Muscle of arm (tissue), 1 donor: ENCODE measurements at regions not wholly inside any gene's neighbourhood (a gene's known extent, or its start where the extent isn't known, plus 50 kb on each side); places are given as distances from the start of the nearest gene placed in this dataset.
"Not testable (repeated sequence)": the region's sequence is repeated elsewhere in the genome, so short reads cannot be mapped to it uniquely, and the experiment has no call there.

Experiments
- DNase-seq: peaks from one replicate; pipeline ENCODE4 v3.0.0-alpha.2; 2013

DNA sequence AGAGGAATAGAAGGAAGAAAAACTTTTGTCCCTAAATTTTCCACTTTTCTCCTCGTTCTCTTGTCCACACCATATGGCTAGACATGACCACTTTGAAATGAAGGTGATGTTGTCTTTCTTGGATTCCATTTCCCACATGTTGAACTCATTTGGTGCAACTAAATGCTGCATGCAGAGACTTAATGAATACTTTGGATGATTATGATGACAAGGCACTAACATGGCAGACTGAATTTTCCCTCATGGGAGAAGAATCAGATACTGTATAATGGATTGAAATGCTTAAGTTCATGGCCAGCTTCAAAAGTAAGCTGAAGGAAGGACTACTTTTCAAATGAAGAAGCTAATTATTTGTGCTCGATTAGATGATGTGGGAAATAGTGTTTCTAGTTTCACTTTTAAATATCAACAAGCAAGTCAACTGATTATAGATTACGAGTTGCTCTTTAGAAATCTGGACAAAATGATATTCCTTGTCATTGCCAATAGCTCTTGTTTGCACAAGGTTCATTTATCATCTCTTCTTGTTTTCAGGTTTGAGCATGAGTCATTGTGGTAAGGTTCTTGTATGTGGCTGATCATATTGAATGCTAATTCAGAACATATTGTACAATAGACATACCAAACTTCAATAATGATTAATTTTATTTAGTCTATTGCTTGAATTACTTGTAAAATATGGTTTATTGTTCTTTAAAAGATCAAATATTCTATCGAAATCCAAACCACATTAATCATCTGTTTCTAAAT, 501.3 kb upstream of the FTMT start:
- DNase-seq = no peak

DNA sequence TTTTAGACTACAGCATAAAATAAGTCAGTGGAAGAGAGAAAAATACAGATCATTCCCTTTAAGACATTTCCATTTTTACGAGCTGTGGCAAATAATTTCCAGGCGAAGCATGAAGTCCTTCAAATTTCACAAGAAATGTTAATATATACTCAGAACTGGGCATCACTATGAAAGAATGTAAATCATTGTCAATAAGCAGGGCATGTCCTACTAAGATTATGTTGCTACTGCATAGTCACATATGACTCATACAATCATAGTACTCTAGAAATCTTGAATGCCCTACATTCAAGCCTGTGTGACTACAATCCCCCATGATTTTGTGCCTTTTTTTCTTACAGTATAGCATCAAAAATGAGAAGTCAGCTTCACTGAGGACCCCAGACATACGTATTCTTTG, 485.2 kb upstream of the FTMT start:
- no peak for DNase-seq

DNA sequence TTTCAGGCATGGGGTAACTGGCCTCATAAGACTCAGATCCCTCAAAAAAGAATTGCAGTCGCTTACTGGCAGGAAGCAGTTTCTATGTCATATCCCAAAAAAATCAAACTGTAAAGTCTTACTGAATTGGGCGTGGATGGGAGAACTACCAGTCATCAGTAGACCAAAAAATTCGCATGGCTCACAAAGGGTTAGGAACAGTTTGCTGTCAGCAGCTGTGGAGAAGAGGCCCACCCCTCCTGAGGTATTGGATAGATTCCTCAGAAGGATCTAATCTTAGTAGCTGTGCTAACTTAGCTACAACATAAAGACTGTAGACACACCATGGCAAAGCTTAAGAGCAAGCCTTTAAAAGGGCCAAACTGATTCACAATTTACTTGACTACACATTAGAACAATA, 478.3 kb upstream of the FTMT start:
- no peak for DNase-seq

DNA sequence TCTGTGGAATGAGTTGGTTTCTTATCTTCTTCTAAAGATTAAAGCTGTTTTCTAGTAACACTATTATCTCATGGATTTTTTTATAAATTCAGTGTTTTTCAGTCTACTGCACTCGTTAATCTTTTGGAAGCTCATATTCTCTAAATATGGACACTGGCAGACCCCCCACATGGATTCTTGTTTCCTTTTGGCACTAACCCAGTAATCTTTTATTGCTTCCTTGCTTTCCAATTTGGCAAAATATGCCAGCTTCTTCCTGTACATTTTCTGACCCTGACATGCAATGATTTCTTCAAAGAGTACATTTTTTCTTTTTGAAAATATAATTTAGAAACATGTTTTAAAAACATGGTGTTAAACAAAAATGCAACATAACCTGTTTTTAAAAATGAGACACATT, 474.2 kb upstream of the FTMT start:
- no peak for DNase-seq

DNA sequence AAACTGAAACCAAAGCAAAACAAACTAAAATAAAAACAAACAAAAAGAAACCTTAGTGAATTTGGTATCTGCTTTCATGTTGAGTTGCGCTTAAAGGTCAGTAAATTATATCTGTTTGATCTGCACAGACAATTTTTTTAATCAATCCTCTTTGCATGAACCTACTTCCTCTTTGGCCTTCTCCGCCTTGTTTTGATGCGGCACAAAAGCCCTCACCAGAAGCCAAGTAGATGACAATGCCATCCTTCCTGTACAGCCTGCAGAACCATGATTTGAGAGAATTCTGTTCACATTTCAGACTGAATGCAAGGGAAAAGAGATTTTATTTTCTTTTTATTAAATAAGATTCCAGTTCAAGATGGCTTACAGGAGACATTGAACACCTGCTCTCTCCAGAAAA, 473.6 kb upstream of the FTMT start:
- DNase-seq = no peak

DNA sequence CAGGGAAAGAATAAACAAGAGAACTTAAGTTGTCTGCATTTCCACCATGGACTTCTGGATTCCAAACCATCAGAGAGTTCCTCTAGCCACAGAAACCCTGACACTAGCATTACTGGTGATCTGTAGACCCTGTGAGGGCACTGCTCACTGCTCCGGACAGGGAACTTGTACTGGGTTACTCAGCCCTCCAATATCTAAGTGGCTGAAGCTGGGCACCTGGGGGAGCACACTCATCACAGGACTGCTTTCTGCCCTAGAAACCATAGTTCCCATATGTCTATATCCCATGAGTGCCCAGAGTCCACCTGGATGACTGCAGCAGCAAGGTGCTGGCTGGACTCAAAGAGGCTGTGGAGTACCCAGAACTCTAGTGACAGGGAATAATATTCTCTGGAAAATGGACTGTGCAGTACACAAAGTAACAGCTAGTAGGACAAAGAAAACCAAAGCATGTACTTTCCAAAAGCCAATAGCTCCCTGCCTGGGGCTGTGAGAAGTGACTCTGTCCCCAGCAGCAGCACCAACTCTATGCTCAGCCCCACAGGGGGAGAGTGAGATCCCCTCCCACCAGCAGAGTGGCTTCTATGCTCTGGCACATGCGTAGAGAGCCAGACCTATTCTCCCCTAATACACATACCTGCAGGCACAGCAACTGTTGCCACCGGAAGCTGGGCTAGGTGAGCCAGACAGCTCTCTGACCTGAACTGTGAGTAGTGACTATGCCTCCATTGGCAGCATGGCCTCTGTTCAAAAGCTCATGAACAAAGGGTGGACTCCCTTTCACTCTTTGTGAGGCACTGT, 472.9 kb upstream of the FTMT start:
- DNase-seq = no peak

DNA sequence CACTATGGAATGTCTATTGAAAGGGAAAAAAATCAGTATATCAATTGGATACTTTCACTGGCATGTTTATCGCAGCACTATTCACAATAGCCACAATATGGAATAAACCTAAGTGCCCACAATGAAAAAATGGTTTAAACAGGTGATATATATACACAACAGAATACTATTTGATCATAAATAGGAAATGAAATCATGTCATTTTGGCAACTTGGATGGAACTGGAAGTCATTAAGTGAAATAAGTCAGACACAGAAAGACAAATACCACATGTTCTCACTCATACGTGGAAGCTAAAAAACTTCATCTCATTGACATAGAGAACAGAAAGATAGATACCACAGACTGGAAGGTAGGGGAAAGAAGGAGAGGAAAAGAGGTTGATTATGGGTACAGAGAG, 471.6 kb upstream of the FTMT start:
- DNase-seq = no peak

DNA sequence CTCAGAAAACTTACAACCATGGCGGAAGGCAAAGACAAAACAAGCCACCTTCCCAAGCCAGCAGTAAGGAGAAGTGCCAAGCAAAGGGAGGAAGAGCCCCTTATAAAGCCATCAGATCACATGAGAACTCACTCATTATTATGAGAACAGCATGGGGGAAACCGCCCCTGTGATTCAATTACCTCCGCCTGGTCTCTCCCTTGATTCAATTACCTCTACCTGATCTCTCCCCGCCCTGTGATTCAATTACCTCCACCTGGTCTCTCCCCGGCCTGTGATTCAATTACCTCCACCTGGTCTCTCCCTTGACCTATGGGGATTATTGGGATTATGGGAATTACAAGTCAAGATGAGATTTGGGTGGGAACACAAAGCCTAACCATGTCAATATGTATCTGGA, 467.3 kb upstream of the FTMT start:
- no peak for DNase-seq

DNA sequence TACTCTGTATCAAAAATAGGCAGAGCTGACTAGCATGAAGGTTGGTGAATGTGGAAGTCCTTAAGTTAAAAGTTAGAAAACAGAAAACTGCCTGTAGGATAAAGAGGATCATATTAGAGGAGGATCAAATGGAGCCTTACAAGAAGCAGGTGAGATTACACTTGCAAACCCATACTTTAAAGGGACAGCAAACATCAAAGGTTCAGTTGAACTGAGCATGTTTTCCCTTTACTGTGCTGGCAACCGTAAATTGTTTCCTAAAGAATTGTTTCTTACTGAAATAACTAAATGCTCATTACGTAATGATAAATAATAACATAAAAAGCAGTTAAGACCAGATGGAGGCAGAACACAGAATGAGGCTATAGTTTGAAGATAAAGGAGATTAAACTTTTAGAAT, 465.3 kb upstream of the FTMT start:
- no peak for DNase-seq

DNA sequence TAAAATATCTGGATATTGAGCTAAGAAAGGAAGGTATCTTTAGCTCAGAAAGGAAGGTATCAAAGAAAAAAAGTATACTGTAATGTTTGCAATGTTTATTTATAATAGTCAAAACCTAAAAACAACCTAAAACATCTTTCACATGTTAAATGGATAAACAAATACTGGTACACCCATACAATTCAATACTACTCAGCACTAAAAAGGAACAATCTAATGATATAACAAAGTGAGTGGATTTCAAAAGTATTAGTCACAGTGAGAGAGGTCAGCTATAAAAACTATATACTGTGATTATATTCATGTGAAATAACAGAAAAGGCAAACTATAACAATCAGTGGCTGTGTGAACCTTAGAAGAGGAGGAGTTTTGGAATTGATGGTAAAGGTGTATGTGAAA, 455.0 kb upstream of the FTMT start:
- DNase-seq = no peak

DNA sequence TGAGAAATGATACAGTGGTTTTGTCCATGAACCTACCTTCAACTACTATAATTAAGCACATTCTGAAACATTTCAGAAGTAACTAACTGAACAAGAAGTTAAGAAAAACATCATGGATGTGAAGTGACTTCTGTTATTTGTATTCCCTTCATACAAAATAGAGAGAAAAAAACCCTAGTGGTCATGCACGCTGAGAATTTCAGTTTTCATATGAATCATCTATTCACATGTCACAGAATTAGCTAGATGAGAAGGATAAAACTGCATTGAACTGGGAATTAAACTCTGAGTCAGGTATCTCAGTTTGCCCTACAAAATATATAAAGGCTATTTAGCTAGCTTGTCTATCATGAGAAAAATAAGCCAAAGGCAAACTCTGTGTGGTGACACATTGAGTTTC, 451.8 kb upstream of the FTMT start:
- no peak for DNase-seq

DNA sequence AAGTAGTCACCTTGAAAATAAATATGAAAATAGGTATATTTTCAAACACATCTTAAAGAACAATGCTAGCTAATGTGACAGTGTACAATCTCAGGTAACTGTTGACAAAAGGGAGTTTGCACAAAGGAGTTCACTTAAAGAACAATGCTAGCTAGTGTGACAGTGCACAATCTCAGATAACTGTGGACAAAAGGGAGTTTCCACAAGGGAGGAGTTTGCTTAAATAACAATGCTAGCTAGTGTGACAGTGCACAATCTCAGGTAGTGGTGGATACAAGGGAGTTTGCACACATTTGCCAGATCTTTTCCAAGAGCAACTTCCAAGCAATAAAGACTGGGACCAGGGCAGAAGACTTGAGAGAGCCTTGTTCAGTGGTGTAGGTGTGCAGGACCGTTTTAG, 442.9 kb upstream of the FTMT start:
- DNase-seq = no peak

DNA sequence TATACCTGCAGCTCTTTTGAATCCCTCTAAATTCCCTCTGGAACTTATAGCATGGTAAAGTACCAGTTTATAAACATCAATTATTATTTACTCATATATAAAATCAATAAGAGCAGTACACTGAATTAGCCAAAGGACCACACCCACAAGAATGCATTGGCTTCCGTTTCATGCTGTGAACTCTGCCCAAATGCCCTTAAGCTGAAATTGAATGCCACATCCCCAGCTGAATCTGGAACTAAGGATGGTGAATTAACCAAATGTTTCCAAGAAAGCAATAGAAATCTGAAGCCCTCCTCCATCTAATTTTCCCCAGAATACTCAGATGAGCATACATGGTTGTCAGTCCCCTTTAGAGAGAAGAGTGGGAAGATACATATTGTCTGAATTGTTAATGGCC, 436.4 kb upstream of the FTMT start:
- DNase-seq = no peak

DNA sequence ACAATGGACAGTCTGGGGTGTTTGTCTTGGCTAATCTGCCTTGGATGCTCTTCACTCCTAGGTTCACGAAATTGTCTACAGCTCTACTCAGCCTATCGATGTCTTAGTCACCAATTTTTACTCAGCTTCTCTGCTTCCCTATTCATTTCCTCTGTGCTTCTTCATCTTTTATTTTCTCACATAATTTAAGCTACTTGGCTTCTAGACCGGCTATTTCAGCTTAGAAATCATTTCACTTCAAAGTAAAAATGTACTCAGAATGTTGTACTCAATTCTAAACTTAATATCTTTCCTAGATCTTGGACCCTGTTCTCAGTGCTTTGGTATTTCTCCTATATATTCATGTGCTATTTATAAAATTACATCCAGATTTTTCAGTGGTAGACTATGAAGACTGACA, 430.0 kb upstream of the FTMT start:
- DNase-seq = no peak

DNA sequence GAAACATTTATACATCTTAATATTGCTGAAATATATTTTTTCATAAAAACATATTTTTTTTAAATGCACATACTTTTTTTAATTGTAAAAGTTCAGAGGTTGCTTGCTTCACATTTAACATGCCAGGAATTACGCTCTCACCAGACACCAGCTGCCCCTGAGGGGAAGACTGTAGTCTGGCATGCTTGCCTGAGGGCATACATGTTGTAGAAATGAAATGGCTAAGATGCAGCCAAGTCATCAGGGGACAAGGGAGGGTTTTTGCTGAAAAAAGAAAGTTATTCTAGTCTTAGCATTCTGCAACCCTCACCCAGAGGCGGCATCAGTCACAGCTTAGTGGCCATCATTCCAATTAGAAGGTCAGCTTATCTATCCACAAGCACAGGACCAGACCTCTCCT, 426.7 kb upstream of the FTMT start:
- DNase-seq = no peak

DNA sequence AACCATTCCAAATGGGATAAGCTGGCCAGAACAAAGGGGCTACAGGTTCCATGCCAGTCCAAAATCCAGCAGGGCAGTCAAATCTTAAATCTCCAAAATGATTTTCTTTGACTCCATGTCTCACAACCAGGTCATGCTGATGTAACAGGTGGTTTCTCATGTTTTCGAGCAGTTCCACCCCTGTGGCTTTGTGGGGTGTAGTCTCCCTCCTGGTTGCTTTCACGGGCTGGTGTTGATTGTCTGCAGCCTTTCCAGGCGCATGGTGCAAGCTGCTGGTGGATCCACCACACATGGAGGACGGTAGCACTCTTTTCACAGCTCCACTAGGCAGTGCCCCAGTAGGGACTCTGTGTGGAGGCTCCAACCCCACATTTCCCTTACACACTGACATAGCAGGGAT, 425.5 kb upstream of the FTMT start:
- DNase-seq = no peak

DNA sequence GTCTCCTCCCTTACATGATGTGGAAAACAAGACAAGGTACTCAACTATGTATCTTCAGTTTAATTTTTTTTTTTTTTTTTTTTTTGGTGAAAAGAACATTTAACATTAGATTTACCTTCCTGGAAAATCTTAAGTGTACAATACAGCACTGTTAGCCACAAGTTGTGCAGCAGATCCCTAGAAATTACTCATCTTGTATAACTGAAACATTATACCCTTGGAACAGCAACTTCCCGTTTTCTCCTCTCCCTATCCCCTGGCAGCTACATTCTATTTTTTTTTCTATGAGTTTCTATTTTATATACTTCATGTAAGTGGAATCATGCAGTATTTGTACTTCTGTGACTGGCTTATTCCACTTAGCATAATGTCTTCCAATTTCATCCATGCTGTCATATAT, 421.9 kb upstream of the FTMT start:
- no peak for DNase-seq

DNA sequence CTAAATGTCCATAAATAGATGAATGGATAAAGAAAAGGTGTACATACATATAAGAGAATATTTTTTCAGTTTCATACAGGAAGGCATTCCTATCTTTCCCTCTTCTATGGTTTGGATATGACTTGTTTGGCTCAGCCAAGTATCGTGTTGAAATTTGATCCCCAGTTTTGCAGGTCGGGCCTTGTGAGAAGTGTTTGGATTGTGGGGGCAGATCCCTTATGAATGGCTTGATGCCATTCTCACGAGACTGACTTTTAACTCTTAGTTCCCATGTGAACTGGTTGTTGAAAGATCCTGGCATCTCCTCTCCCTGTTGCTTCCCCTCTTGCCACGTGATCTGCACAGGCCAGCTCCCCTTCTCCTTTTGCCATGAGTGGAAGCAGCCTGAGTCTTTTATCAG, 421.1 kb upstream of the FTMT start:
- DNase-seq = no peak

DNA sequence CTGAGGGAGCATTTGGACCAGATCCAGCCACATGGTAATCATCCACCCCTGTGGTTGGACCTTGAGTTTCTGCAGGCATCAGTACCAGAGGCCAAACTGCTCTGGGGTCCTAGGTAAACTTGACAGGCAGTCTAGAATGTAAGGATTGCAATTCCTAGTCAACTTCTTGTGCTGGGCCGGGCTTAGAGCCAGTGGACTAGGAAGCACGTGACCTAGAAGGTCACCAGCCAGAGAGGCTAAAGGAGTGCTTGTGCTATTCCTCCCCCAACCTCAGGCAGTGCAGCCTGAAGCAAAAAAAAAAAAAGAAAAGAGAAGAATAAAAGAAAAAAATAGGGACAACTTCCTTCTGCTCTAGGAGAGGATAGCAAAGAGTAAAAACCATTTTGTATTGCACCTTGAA, 406.2 kb upstream of the FTMT start:
- no peak for DNase-seq

DNA sequence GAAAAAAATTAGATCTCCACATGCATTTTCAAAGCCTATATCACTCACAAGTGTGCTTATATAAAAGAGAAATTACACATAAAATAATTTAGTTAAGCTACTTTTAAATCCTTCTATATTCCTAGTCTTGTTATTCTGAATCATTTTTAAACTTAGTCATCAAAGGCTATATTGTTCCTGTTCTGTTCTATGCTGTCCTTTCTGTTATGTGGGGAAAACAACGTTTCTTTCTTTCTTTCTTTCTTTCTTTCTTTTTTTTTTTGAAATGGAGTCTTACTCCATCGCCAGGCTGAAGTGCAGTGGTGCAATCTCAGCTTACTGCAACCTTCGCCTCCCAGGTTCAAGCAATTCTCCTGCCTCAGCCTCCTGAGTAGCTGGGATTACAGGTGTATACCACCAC, 389.2 kb upstream of the FTMT start:
- DNase-seq = no peak

DNA sequence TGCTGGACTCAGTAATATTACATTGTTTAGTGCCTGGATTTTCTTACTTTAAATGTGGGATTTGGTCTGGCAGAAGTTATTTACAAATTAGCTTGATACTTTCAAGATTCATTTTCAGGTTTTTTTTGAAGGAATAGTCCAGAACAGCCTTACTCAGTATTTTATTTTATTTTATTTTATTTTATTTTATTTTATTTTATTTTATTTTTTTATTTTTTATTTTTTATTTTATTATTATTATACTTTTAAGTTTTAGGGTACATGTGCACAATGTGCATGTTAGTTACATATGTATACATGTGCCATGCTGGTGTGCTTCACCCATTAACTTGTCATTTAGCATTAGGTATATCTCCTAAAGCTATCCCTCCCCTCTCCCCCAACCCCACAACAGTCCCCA, 380.5 kb upstream of the FTMT start:
- not testable (repeated sequence) for DNase-seq

DNA sequence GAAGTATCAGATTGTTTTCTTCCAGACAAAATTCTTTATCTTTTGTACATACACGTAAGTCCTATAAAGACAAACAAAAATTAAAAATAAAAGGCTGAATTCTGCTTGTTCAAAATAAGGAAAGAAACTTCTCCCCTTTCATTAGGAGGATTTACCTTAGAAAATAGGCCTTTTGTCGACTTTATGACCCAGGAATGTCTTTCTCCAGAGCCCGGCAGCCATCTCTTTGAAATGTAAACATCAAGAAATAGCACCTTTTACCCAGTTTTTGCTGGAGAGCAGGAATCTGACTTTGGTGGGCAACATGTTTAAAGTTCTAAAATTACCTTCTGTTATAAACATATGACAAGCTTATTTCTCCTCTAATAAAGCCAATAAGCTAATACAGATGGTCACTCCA, 373.0 kb upstream of the FTMT start:
- no peak for DNase-seq

DNA sequence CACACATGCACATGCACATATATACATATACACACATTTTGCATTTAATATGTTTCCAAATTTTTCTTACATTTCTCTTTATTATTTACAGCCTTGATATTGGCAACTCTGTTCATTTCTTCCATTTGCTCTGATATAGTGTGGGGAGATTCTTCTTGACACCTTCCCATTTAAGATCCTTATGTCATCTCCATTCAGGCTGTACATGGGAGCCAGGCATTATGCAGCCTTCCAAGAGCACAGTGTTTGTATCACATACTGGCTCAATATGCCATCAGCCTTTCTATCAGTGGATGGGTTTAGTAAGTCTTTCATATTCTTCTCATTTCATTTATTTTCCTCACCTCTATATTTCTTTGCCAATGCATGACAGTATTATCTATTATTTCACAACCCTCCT, 372.3 kb upstream of the FTMT start:
- DNase-seq = no peak

DNA sequence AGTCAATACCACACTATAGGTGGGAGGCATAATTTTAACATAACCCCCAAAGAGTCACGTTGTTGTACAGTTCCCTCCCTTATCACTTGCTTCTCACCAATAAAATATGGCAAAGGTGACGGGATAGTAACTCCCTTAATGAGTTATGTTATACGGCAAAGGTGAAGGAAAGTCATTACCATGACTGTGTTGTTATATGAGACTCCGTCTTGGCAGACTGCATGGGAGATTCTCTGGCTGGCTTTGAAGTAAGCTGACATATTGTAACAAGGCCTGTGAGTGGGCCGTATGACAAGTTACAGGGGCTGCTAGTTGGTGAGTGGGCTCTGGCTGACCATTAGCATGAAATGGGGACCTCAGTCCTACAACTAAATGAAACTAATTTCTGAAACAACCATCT, 366.4 kb upstream of the FTMT start:
- DNase-seq = no peak
